ENCODE measurements at regions not wholly inside any gene's neighbourhood (a gene's known extent, or its start where the extent isn't known, plus 50 kb on each side); places are given as distances from the start of the nearest gene placed in this dataset.

- POLR2A ChIA-PET: no interaction called here
- Histone ChIP-seq H3K79me2 (ENCODE audit: insufficient read depth, low read length) (no peaks in the 10 kb centered on the region), H3K27ac (ENCODE audit: extremely low read length, insufficient read depth, low read length) (no peak overlapping the region), H3K9me3 (ENCODE audit: low read length) (peaks cover 24% of the 10 kb centered on the region), H3K27me3 (ENCODE audit: control insufficient read depth in 1 of 2, insufficient read depth in 2 of 2, low read length in 2 of 2) (no peaks in the 10 kb centered on the region), H3K4me1 (ENCODE audit: insufficient read depth, low read length) (no peaks in the 10 kb centered on the region), H4K20me1 (ENCODE audit: insufficient read depth, low read length) (no peaks in the 10 kb centered on the region), H3K9ac (ENCODE audit: insufficient read depth, low read depth, low read length) (no peak overlapping the region), H2AFZ (ENCODE audit: low read length) (no peak overlapping the region), H3K36me3 (replicated peaks in 1 of 2; ENCODE audit: control insufficient read depth in 1 of 2, insufficient read depth in 2 of 2, low read length in 2 of 2) (no peaks in the 10 kb centered on the region), H3K4me3 (replicated peaks in 1 of 3; ENCODE audit: insufficient read depth in 1 of 3, low read depth in 2 of 3, low read length in 3 of 3) (no peak overlapping the region), H3K4me2 (ENCODE audit: low read depth, low read length) (no peak overlapping the region)
- no peak for ATAC-seq
- 2% methylated on average over 5 of the region's 5 CpGs for WGBS (ENCODE audit: low lambda C conversion rate)
- intact Hi-C loops (cut with micrococcal nuclease; ENCODE audit: unreplicated experiment): no loop called here
- DNase-seq (ENCODE audit: low spot score): no peak
- CTCF ChIA-PET (ENCODE audit: low intra/inter-chr PET ratio, low total read pairs): no interaction called here
- FAIRE-seq: no peak
- in situ Hi-C loops (cut with HindIII; ENCODE audit: extremely low pct_ligation_motif_present, low pct_unique_long_range_greater_than_20kb): no loop called here
- no TSS peak for BruUV-seq (replicated peaks)
- no peak for TF ChIP-seq SSRP1 (CRISPR knock-in tag; IDR thresholded peaks at IDR 0.05)
- no peak for TF ChIP-seq ZNF598 (CRISPR knock-in tag; IDR thresholded peaks at IDR 0.05; ENCODE audit: borderline replicate concordance)
- TF ChIP-seq ZNF362 (CRISPR knock-in tag; IDR thresholded peaks at IDR 0.05; ENCODE audit: borderline replicate concordance): no peak
- no peak for TF ChIP-seq PHF8 (CRISPR knock-in tag; IDR thresholded peaks at IDR 0.05)
- no peak for TF ChIP-seq ZNF576 (CRISPR knock-in tag; IDR thresholded peaks at IDR 0.05)
- TF ChIP-seq ZNF674 (CRISPR knock-in tag; IDR thresholded peaks at IDR 0.05; ENCODE audit: low read depth): no peak
- no peak for TF ChIP-seq HNRNPLL (IDR thresholded peaks at IDR 0.05; ENCODE audit: low read depth, low read length, poor library complexity, severe bottlenecking)
- TF ChIP-seq ZNF543 (CRISPR knock-in tag; IDR thresholded peaks at IDR 0.05): no peak
- TF ChIP-seq ZNF749 (CRISPR knock-in tag; IDR thresholded peaks at IDR 0.05; ENCODE audit: borderline replicate concordance): no peak
- no peak for TF ChIP-seq PHF21A (CRISPR knock-in tag; IDR thresholded peaks at IDR 0.05)
- TF ChIP-seq STAT5B (CRISPR knock-in tag; IDR thresholded peaks at IDR 0.05): no peak
- no peak for TF ChIP-seq ZSCAN31 (CRISPR knock-in tag; IDR thresholded peaks at IDR 0.05; ENCODE audit: low read depth)
- no peak for TF ChIP-seq KLF9 (CRISPR knock-in tag; IDR thresholded peaks at IDR 0.05; ENCODE audit: low read depth)
- TF ChIP-seq HCFC1 (IDR thresholded peaks at IDR 0.05; ENCODE audit: low read depth, low read length): no peak
- TF ChIP-seq REL (CRISPR knock-in tag; conservative IDR thresholded peaks at IDR 0.05): no peak
- TF ChIP-seq KLF13 (CRISPR knock-in tag; IDR thresholded peaks at IDR 0.05): no peak
- TF ChIP-seq CHCHD3 (CRISPR knock-in tag; IDR thresholded peaks at IDR 0.05): no peak
- no peak for TF ChIP-seq ATM (IDR thresholded peaks at IDR 0.05; ENCODE audit: borderline replicate concordance)
- no peak for TF ChIP-seq SMAD9 (CRISPR knock-in tag; IDR thresholded peaks at IDR 0.05)
- no peak for TF ChIP-seq FOXC1 (CRISPR knock-in tag; IDR thresholded peaks at IDR 0.05; ENCODE audit: borderline replicate concordance)
Measured at GRCh38 chr4:148790246-148790645, 348.0 kb upstream of the NR3C2 start.

Measured in HepG2 (cell line).